Cardiac fibroblast (primary cell): ENCODE measurements at regions not wholly inside any gene's neighbourhood (a gene's known extent, or its start where the extent isn't known, plus 50 kb on each side); places are given as distances from the start of the nearest gene placed in this dataset.

Experiments used
- DNase-seq, 2 donors: peaks; one replicate each; pipeline versions ENCODE4 v3.0.0 to v3.0.0-alpha.2; 2010; ENCODE audit warnings: low read depth in 2 of 2
- H3K4me3 ChIP-seq, 2 donors: replicated peaks in 1 of 2; 1 replicate in 1 of 2; 2 replicates in 1 of 2; pipeline ENCODE4 v1.5.1; 2011; ENCODE audit warnings: low read depth in 2 of 2, low read length in 2 of 2, mild to moderate bottlenecking in 2 of 2, moderate library complexity in 1 of 2
- CTCF ChIP-seq: IDR thresholded peaks from one replicate; pipeline ENCODE4 v1.5.1; 2011; ENCODE audit warnings: low read depth, mild to moderate bottlenecking, low read length, inconsistent platforms

- peak; percentile 74 to 90 for DNase-seq
- no peak for TF ChIP-seq CTCF
- no peak overlapping the region for H3K4me3 ChIP-seq
These were observed 475.7 kb upstream of the SLIT2 start for GRCh38 chr4:19776021-19776459.

- no peak for TF ChIP-seq CTCF
- peak in 1 of 2 donors; percentile 44 for DNase-seq
- H3K4me3 ChIP-seq = no peak overlapping the region
These were observed 476.9 kb upstream of the SLIT2 start for GRCh38 chr4:19774690-19775256.

DNA sequence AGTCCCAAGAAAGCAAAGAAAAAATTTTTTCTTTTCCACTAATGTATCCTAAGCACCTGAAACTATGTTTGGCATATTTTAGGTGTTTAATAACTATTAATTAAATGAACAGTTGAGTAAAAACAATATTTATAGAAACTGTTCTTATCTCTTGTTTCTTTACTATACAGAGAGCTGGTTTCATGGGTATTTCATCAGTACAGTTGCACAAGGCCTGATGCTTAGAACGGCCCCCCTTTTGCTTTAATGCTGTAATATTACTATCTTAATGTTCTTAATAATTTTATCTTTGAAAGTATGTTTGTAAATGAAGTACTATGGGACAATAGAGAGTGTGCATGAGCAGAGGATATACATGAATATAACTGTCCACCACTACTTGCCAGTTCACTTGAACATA lies 479.1 kb upstream of the SLIT2 start:
- DNase-seq = no peak
- no peak for TF ChIP-seq CTCF

GRCh38 chr4:19756661-19757060 lies 495.0 kb upstream of the SLIT2 start:
- peak; percentile 9 to 13 for DNase-seq
- H3K4me3 ChIP-seq = no peak overlapping the region
- TF ChIP-seq CTCF = no peak

More for the DNA sequence above, 479.1 kb upstream of the SLIT2 start:
- H3K4me3 ChIP-seq = no peak overlapping the region

DNA sequence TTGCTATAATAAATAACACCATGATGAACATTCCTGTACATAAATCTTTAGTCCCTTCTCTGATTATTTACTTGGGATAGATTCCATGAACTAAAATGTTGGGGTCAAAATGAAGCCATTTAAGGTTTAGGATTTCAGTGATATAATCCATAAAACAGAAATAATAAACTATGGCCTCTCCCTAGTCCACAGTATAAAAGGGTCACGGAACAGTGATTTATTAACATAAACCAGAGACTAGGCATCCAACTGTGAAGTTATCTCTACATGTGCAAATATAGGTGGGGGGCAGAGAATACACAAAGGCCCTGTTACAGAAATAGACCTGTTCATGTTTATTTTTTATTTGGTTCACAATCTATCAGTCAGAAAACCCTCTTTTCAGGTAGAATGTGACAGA lies 499.1 kb upstream of the SLIT2 start:
- no peak for TF ChIP-seq CTCF
- DNase-seq = no peak
- H3K4me3 ChIP-seq = no peak overlapping the region

DNA sequence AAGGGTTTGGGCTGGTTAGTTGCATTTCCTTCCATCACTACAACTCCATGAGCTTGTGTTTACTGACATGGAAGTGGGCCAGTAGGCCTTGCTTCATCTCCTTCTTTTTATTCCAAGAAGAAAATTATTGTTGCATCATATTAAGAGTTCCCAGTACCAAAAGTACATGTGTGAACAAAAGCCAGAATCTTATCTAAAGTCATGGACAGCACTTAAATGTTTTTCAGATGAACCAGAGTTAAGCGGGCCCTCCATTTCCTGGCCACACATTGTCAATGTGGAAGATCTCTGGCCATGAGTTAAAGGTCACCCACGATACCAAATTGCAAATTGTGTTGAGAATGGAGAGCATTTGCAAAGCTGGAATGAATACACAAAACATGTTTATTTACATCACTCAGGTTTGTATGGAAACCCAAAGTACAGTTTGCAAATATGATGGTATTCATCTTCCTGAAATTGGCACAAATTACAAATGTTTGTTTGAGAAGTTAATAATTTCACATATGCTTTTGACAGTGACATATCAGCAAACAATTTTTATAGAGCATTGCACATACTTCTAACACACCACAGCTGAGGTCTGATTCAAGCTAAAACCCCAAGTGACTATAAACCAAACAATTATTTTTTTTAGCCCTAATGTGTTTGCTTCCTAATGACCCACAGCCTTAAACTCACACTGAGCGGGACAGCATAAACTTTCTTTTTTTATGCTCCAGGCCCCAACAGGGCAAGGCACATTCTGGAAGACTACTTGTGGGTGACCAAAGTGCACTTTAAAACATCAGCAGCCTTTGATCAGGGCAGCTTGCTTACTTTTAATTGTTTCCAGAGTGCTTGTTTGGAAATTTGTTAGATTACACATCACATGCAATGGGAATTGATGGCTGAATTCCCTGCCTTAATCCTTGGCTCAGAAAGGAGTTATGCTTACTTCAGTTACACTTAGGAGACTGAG lies 502.9 kb upstream of the SLIT2 start:
- TF ChIP-seq CTCF = no peak
- no peak overlapping the region for H3K4me3 ChIP-seq
- DNase-seq = peak; percentile 84 to 94
